GM12892 (cell line): ENCODE measurements at regions not wholly inside any gene's neighbourhood (a gene's known extent, or its start where the extent isn't known, plus 50 kb on each side); places are given as distances from the start of the nearest gene placed in this dataset.

Experiments used
- POLR2A ChIP-seq: IDR thresholded peaks from 2 replicates; pipeline ENCODE4 v1.6.1; 2011; ENCODE audit warnings: low read depth, low read length, control low read depth
- POLR2AphosphoS5 ChIP-seq: IDR thresholded peaks from 2 replicates; pipeline ENCODE4 v1.6.1; 2011; ENCODE audit warnings: low read depth, low read length, control low read depth
- TAF1 ChIP-seq: IDR thresholded peaks from 2 replicates; pipeline ENCODE4 v1.6.1; 2011; ENCODE audit warnings: low read depth, mild to moderate bottlenecking, control low read depth, low read length, borderline replicate concordance

DNA sequence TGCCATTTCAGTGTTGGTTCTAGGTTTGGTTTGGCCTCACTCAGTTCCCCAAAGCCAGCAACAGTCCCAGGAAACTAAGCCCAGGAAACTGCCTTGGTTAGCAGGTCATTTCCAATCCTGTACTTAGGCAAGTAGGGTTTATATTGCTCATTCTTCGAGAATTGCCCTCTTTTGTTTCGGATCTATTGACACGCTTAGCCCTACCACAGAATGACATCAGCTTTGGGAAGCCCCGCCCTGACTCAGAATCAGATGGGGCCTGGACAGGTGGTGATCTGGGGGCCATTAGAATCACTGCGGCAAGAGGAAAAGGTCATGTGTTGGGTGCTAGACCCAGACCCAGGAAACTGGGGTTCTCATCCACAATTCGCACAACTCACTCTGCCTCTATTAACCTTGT is 578.2 kb downstream of the QKI start:
- TF ChIP-seq POLR2A (no peak), TAF1 (no peak), POLR2AphosphoS5 (no peak)
